Parathyroid adenoma (tissue), 2 donors: ENCODE measurements at regions not wholly inside any gene's neighbourhood (a gene's known extent, or its start where the extent isn't known, plus 50 kb on each side); places are given as distances from the start of the nearest gene placed in this dataset.

Source experiments
- H2AFZ ChIP-seq: fragments of 300-600 bp; sonication (generic); one replicate; pipeline ENCODE4 v1.7.0; 2017; ENCODE audit warnings: antibody characterized with exemption, mild to moderate bottlenecking
- H3K27ac ChIP-seq: fragments of 300-600 bp; sonication (generic); one replicate; pipeline ENCODE4 v1.7.0; 2017
- H3K27me3 ChIP-seq: fragments of 300-600 bp; sonication (generic); one replicate; pipeline ENCODE4 v1.7.0; 2017; ENCODE audit warnings: low read length; ENCODE audit not compliant: control insufficient read depth, insufficient read depth
- H3K36me3 ChIP-seq: fragments of 300-600 bp; sonication (generic); one replicate; pipeline ENCODE4 v1.7.0; 2017; ENCODE audit warnings: low read length; ENCODE audit not compliant: control insufficient read depth, insufficient read depth
- H3K4me1 ChIP-seq: fragments of 300-600 bp; sonication (generic); one replicate; pipeline ENCODE4 v1.7.0; 2017; ENCODE audit warnings: control low read depth
- H3K4me2 ChIP-seq: fragments of 300-600 bp; sonication (generic); one replicate; pipeline ENCODE4 v1.7.0; 2017; ENCODE audit warnings: low read length
- H3K4me3 ChIP-seq: fragments of 300-600 bp; sonication (generic); one replicate; pipeline ENCODE4 v1.7.0; 2017; ENCODE audit warnings: low read depth, low read length
- H3K79me2 ChIP-seq: fragments of 300-600 bp; sonication (generic); one replicate; pipeline ENCODE4 v1.7.0; 2017; ENCODE audit warnings: control low read depth
- H3K9ac ChIP-seq: fragments of 300-600 bp; sonication (generic); one replicate; pipeline ENCODE4 v1.7.0; 2017; ENCODE audit warnings: mild to moderate bottlenecking
- H3K9me3 ChIP-seq: fragments of 300-600 bp; sonication (generic); one replicate; pipeline ENCODE4 v1.7.0; 2017; ENCODE audit warnings: low read length; ENCODE audit not compliant: control insufficient read depth
- CTCF ChIP-seq: fragments of 300-600 bp; sonication (generic); IDR thresholded peaks from one replicate; pipeline ENCODE4 v1.7.0; 2017; ENCODE audit warnings: antibody characterized with exemption, mild to moderate bottlenecking
- donor health status: primary hyperparathyroidism.

GRCh38 chr11:70872955-70873735 is 379.2 kb downstream of the SHANK2 start:
- H3K27ac ChIP-seq = no peak overlapping the region
- no peaks in the 10 kb centered on the region for H3K36me3 ChIP-seq
- H3K9me3 ChIP-seq = no peaks in the 10 kb centered on the region
- no peak overlapping the region for H2AFZ ChIP-seq
- H3K4me1 ChIP-seq = no peaks in the 10 kb centered on the region
- H3K27me3 ChIP-seq = no peaks in the 10 kb centered on the region
- H3K79me2 ChIP-seq = no peaks in the 10 kb centered on the region
- no peak for TF ChIP-seq CTCF
- no peak overlapping the region for H3K4me3 ChIP-seq
- H3K4me2 ChIP-seq = no peak overlapping the region
- H3K9ac ChIP-seq = no peak overlapping the region

- no peak for TF ChIP-seq CTCF
- no peak overlapping the region for H3K4me3 ChIP-seq
- H3K36me3 ChIP-seq = no peaks in the 10 kb centered on the region
- no peaks in the 10 kb centered on the region for H3K4me1 ChIP-seq
- no peaks in the 10 kb centered on the region for H3K9me3 ChIP-seq
- H3K79me2 ChIP-seq = no peaks in the 10 kb centered on the region
- no peak overlapping the region for H2AFZ ChIP-seq
- no peak overlapping the region for H3K4me2 ChIP-seq
- H3K27ac ChIP-seq = no peak overlapping the region
- H3K27me3 ChIP-seq = no peaks in the 10 kb centered on the region
- no peak overlapping the region for H3K9ac ChIP-seq
These were observed 378.5 kb downstream of the SHANK2 start for GRCh38 chr11:70873736-70874412.

GRCh38 chr11:70876685-70877084 is 375.7 kb downstream of the SHANK2 start:
- no peak overlapping the region for H3K9ac ChIP-seq
- no peaks in the 10 kb centered on the region for H3K36me3 ChIP-seq
- H3K27me3 ChIP-seq = no peaks in the 10 kb centered on the region
- H3K9me3 ChIP-seq = no peaks in the 10 kb centered on the region
- H3K27ac ChIP-seq = no peak overlapping the region
- no peaks in the 10 kb centered on the region for H3K79me2 ChIP-seq
- no peak overlapping the region for H3K4me2 ChIP-seq
- H2AFZ ChIP-seq = no peak overlapping the region
- no peaks in the 10 kb centered on the region for H3K4me1 ChIP-seq
- TF ChIP-seq CTCF = no peak
- no peak overlapping the region for H3K4me3 ChIP-seq

GRCh38 chr11:70877151-70877550 is 375.2 kb downstream of the SHANK2 start:
- Histone ChIP-seq H3K27me3 (no peaks in the 10 kb centered on the region), H3K9me3 (no peaks in the 10 kb centered on the region), H2AFZ (no peak overlapping the region), H3K9ac (no peak overlapping the region), H3K79me2 (no peaks in the 10 kb centered on the region), H3K4me1 (no peaks in the 10 kb centered on the region), H3K36me3 (no peaks in the 10 kb centered on the region), H3K27ac (no peak overlapping the region), H3K4me3 (no peak overlapping the region), H3K4me2 (no peak overlapping the region)
- TF ChIP-seq CTCF = no peak
